AG09319 (cell line): ENCODE measurements at regions not wholly inside any gene's neighbourhood (a gene's known extent, or its start where the extent isn't known, plus 50 kb on each side); places are given as distances from the start of the nearest gene placed in this dataset.

Experiments
- DNase-seq: peaks from one replicate; pipeline ENCODE4 v3.0.0-alpha.2; 2010; ENCODE audit warnings: low read depth; ENCODE audit errors: extremely low read depth
- TF ChIP-seq, protein P1 (sequence below): IDR thresholded peaks from 2 replicates; pipeline ENCODE4 v1.5.1; 2011; ENCODE audit warnings: low read depth, mild to moderate bottlenecking, inconsistent platforms, low read length, moderate library complexity

DNA sequence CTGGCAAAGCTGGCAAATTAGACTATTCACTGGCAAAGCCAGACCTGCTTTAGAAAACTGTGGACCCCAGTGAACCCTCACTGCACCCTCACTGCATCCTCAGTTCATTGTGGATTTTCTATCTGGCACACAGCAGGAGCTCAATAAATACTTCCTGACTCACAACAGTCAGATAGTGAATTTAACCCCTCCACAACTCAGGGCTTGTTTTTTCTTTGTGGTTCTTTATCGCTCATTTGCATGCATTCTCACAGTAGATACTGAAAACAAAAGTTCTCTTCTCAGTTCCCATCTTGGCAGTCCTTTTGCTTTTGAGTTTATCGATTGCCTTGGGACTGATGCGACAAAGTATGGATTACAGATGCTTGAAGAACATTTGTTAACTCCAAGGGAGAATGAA lies 99.8 kb downstream of the ACTL7B start:
- no peak for DNase-seq
- TF ChIP-seq, protein P1, sequence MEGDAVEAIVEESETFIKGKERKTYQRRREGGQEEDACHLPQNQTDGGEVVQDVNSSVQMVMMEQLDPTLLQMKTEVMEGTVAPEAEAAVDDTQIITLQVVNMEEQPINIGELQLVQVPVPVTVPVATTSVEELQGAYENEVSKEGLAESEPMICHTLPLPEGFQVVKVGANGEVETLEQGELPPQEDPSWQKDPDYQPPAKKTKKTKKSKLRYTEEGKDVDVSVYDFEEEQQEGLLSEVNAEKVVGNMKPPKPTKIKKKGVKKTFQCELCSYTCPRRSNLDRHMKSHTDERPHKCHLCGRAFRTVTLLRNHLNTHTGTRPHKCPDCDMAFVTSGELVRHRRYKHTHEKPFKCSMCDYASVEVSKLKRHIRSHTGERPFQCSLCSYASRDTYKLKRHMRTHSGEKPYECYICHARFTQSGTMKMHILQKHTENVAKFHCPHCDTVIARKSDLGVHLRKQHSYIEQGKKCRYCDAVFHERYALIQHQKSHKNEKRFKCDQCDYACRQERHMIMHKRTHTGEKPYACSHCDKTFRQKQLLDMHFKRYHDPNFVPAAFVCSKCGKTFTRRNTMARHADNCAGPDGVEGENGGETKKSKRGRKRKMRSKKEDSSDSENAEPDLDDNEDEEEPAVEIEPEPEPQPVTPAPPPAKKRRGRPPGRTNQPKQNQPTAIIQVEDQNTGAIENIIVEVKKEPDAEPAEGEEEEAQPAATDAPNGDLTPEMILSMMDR: no peak

DNA sequence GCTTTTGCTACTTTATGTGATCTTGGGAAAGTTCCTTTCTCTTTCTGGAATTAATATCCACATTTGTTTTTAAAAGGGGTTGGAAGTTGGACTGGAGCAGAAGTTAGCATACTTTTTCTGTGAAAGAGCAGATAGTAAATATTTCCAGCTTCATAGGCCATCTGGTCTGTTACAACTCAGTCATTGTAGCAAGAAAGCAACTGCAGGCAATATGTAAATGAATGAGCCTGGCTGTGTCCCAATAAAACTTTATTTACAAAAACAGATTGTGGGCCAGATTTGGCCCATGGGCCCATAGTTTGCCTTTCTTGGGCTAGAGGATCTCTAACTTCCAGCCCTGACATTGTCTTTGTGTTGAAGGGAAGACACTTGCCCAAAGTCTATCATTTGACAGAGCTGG lies 104.4 kb downstream of the ACTL7B start:
- no peak for DNase-seq
- TF ChIP-seq, protein P1: no peak

DNA sequence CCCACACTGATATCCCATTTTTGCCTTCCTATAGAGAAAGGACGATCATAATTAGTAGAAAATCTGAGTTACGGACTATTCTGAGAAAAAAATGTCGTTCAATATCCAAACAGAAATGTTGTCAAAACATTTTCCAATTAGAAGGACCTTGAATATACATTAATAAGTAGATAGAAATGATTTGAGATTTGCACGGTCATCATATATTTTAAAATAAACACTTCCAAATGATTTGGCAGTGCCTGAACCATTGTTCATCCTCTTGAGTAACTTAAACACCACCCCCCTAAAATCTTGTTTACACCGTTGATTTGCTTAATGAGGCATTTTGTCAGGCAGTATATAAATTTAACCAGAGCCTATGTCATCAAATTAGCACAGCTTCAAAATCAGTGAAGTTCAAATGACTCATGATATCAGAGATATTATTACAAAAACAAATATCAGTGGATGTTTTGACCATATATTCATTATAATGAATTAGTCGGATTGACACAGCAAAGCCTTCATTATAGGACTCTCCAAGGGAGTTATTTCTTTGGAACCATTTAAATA lies 105.0 kb downstream of the ACTL7B start:
- no peak for DNase-seq
- TF ChIP-seq, protein P1: no peak

DNA sequence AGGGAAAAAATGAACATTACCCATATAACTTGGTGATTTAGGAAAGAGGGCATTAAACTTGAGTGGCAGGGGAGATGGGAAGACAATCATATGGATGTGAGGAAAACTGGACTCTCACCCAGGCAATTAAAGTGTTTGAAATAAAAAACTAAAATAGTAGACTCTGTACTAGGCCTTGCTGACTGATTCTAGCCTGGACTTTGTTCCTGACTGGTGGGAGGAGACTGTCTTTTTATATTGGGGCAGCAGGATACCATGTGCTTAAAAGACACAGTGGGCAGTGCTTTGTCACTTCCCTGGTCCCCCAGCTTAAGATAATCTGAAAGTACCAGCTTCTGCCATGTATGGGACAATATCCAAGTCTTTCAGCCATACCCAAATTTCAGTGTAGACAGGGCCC lies 107.0 kb downstream of the ACTL7B start:
- TF ChIP-seq, protein P1: no peak

DNA sequence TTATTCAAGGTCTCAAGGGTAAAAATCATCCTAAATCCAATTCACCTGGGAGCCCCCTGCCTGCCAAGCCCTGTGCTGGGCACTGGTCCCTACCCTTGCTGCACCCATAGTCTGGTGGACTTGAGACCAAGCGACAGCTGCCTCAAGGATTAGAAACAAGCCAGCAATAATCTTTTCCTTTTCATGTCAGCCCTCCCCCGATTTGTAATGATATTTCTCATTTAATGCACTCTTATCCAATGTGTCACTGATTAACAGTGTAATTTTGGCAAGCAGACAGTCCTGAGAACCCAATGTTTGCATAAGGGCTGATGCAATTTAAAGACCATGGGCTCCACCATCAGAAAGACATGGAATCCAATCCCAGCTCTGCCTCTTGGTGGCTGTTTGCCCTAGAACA lies 108.9 kb downstream of the ACTL7B start:
- peak; percentile 24 for DNase-seq
- TF ChIP-seq, protein P1: no peak

More for the DNA sequence above, 107.0 kb downstream of the ACTL7B start:
- DNase-seq: no peak

DNA sequence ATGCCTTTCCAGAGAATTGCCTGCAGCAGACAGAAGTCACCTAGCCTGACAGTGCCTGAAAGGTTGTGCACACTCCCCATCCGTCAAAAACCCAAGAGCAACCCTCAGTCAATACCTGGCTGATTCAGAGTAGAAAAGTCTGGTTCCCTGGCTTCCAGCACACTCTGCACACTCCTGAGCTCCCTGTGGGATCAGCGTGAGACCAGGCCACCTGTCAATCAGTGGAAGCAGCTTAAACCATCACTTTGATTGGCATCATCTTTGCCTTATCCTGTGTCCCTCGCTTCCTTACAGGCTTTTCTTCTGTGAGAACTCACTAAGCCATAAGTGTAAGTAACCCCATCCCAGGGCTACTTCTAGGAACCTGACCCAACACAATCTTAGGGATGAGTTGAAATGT lies 109.8 kb downstream of the ACTL7B start:
- TF ChIP-seq, protein P1: no peak
- no peak for DNase-seq

DNA sequence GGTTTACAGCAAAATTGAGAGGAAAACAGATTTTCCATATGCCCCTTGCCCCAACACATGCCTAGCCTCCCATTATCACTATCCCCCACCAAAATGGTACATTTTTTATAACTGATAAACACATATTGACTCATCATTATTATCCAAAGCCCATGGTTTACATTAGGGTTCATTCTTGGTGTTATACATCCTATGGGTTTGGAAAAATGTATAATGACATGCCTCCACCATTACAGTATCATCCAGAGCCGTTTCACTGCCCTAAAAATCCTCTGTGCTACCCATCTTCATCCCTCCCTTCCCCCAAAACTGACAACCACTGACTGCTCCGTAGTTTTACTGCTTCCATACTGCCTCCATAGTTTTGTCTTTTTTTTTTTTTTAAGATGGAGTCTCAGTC lies 111.1 kb downstream of the ACTL7B start:
- TF ChIP-seq, protein P1: no peak
- DNase-seq: no peak
